ENCODE measurements at regions not wholly inside any gene's neighbourhood (a gene's known extent, or its start where the extent isn't known, plus 50 kb on each side); places are given as distances from the start of the nearest gene placed in this dataset.

DNA sequence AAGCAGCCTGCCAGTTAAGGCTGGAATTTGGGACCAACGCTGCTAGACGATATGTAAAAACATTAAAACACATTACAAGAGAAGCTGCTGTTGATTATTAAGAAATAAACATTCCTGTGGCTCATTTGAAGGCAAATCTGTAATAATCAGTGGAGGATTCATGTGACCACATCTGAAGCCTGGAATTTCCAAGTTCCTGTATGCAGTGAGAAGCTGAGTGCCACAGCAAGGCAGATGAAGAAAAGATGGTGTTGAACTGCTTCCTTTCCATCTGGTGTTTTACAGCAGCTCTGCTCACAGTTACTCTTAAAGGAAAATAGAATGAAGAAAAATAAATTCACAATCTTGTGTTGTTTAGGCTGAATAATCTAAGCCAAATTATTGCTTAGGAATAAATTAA, 139.3 kb upstream of the ROBO2 start:
- DNase-seq (ENCODE audit: low spot score), result no peak

GRCh38 chr3:76908156-76908555, 131.7 kb upstream of the ROBO2 start:
- DNase-seq (ENCODE audit: low spot score), result no peak

- DNase-seq (ENCODE audit: low spot score), result no peak
Measured at GRCh38 chr3:76912841-76913383, 127.0 kb upstream of the ROBO2 start.

GRCh38 chr3:76917436-76917835, 122.5 kb upstream of the ROBO2 start:
- no peak for DNase-seq (ENCODE audit: low spot score)

GRCh38 chr3:76920511-76920910, 119.4 kb upstream of the ROBO2 start:
- no peak for DNase-seq (ENCODE audit: low spot score)

GRCh38 chr3:76923485-76923884, 116.4 kb upstream of the ROBO2 start:
- DNase-seq (ENCODE audit: low spot score), result no peak

GRCh38 chr3:76930712-76931111, 109.2 kb upstream of the ROBO2 start:
- DNase-seq (ENCODE audit: low spot score), result no peak

- DNase-seq (ENCODE audit: low spot score), result no peak
Measured at GRCh38 chr3:76933245-76933644, 106.7 kb upstream of the ROBO2 start.

DNA sequence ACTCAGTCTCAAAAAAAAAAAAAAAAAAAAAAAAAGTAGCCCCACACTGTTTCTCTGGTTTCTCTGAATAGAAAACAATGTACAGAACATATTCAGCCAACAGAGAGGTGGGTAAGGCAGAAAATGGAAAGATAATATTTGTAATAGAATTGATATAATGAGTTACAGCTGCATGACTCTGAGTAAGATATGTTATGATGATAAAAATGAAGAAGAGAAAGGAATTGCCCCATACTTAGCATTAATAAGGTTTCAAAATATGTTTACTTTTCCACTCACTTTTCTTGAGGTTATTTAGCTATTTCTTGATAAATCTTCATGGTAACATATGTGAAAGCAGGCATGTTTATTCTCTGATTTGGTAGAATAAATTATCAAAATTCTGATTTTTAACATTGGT, 100.9 kb upstream of the ROBO2 start:
- DNase-seq (ENCODE audit: low spot score), result no peak

GRCh38 chr3:76940181-76940770, 99.6 kb upstream of the ROBO2 start:
- DNase-seq (ENCODE audit: low spot score), result no peak

DNA sequence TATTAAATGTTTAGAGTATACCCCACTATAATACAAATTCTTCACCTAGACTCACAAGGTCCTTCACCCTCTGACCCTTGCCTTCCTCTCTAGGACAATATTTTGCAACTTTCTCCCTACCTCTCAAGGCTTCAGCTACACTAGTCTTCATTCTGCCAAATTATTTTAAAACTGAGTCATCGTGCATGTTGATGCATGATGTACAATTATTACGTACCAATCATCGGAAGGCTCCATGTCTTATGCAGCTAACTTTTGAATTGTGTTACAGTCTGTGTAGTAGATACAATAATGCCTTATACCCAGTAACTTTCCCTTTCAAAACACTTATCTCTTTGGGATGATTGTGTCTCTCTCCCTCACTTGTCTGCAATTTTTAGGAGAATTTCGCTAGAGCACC, 98.5 kb upstream of the ROBO2 start:
- DNase-seq (ENCODE audit: low spot score), result no peak

DNA sequence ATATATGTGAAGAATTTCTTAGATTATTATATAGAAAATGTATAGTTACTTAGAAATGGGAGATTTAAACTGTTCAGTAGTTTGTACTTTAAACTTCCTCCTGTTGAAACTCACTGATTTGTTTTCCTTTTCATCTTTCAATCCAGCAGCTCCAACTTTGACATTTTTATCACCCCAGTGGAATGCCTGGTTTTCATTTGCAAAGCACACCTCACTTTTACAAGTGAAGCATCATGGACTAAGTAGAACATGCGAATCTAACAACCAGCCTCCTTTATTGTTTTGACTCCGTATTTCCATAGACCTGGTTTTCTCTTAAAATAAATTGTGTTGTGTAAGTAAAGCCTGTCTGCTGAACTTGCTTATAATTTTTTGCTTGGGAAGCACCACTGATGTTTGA, 97.8 kb upstream of the ROBO2 start:
- DNase-seq (ENCODE audit: low spot score), result no peak

DNA sequence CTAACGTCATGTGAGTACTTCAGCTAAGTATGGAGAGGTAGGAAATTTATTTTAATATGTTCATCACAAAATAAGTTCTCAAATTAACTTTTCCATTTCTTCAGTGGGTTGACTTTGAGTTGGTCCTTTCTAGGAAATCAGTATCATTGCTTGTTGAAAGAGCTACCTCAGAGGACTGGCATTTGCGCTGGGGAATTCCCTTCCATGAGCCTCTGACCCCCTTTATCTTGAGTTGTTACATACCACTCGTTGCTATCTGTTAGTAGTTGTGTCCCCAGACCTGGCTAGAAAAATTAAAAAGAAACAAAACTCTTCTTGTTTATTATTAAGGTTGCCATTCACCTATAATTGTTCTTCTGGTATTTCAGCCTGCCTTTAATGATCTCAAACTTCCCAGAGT, 96.8 kb upstream of the ROBO2 start:
- no peak for DNase-seq (ENCODE audit: low spot score)

- no peak for DNase-seq (ENCODE audit: low spot score)
Measured at GRCh38 chr3:76943671-76944070, 96.2 kb upstream of the ROBO2 start.

DNA sequence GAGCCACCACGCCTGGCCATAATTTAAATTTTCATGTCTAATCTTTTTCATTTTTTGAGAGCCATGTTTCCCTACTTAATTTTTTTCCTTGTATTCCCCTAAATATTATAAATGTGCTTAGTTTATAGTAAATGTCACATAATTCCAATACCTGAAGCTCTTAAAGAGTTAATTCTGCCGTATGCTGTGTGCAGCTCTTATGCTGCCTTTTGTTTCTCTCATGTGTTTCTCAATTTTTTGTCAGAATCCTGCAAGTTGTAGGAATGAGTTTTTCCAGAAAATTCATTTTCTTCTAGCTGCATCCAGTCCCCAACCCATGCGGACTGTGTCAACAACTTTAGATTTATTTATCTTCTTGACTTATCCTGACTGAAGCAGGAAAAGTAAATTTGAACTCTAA, 90.9 kb upstream of the ROBO2 start:
- DNase-seq (ENCODE audit: low spot score), result no peak

- DNase-seq (ENCODE audit: low spot score), result no peak
Measured at GRCh38 chr3:76949462-76949861, 90.4 kb upstream of the ROBO2 start.

DNA sequence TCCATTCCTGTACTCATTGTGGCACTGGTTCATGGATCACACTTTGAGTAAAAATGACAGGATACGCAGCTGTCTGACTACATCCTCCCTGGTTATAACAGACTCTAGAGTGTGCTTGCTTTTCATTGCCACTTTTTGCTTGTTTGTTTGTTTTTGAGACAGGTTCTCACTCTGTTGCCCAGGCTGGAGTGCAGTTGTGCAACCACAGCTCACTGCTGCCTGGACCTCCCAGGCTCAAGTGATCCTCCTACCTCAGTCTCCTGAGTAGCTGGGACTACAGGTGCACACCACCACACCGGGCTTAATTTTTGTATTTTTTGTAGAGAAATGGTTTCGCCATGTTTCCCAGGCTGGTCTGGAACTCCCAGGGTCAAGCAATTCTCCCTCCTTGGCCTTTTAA, 89.3 kb upstream of the ROBO2 start:
- no peak for DNase-seq (ENCODE audit: low spot score)

- no peak for DNase-seq (ENCODE audit: low spot score)
Measured at GRCh38 chr3:76954412-76954811, 85.5 kb upstream of the ROBO2 start.

DNA sequence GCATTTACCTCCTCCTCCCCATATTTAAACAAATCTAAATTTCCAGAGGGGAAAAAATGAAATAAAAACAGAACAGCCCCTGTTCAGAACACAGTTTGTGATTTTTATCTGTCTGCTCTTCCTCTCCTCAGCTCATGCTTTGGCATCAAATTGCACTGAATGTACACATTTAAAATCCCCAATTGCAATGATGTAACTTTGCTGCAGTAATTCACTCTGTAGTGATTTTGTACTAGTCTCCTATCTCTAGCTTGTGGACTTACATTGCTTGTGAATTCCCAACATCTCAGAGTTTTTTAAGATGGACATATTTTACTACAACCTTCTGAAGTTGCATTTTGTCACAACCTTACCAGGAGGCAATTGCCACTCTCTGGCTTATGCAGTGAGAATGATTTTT, 81.6 kb upstream of the ROBO2 start:
- no peak for DNase-seq (ENCODE audit: low spot score)

- no peak for DNase-seq (ENCODE audit: low spot score)
Measured at GRCh38 chr3:76958861-76959260, 81.0 kb upstream of the ROBO2 start.

DNA sequence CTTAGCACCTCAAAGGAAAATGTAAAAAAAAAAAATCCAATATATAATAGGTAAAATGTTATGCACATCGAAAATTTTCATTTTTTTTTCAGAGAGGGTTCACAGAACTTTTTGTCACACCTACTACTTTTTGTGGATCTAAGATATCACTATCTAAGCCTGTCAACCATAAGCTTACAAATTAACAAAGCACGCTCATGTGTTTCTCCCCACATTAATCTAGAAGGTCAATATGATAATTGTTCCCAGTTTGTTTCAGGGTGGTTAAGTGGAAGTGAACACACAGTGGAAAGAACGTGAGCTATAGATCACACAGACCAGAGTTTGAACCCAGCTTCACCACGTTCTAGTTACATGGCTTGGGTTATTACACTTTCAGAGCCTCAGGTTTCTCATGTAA, 78.6 kb upstream of the ROBO2 start:
- DNase-seq (ENCODE audit: low spot score), result no peak

GRCh38 chr3:76965122-76965725, 74.7 kb upstream of the ROBO2 start:
- no peak for DNase-seq (ENCODE audit: low spot score)

DNA sequence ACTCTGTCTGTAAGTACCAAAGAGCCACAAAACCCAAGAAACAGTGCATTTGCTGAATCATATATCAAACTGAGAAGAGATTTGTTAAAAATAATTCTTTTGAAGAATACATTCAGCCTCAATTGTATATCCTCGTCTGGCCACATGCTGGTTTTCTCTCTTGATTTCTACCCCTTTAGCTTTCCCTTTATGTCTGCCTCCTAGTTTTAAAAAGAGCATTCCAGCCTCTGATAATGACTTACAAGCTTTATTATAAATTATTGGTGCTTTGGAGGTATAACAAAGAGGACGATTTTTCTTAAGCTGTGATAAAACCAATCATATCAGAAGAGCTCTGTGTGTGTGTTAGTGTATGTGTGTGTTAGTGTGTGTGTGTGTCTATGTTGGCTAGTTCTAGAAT, 70.4 kb upstream of the ROBO2 start:
- no peak for DNase-seq (ENCODE audit: low spot score)

DNA sequence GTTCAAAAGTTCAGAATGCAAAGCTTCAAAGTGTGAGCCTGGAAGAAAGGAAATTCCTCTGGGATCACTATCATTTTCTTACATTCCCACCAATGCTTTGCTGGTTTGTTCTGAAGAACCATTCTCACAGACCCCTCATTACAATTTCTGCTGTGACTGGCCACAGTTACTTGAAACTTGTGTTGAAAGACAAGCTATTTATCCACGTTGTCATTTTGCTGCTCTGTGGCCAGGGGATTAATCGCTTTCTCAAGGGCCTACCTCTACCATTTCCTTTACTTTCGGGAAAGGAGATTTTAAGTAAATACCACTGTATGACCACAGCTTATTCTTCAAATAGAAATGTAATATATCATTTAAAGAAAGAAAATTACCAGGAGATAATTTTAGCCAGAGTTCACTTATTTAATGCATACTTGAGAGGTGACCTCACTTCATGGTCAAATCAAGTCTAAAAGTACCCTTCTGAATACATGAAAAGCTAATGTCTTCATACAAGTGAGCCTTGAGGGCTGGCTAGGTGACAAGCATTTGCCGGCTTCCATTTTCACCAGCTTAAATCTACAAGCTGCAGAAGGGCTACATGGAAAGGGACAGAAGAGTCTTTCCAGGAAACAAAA, 69.8 kb upstream of the ROBO2 start:
- no peak for DNase-seq (ENCODE audit: low spot score)
